HG02588 (cell line): ENCODE measurements at regions not wholly inside any gene's neighbourhood (a gene's known extent, or its start where the extent isn't known, plus 50 kb on each side); places are given as distances from the start of the nearest gene placed in this dataset.

Experiments
- ATAC-seq: cut with Tn5 transposase; IDR thresholded peaks from one replicate; pipeline ENCODE4 v1.9.1; 2021; ENCODE audit warnings: mild to moderate bottlenecking, moderate library complexity; ENCODE audit not compliant: unreplicated experiment

GRCh38 chr10:43772171-43772570, 123.5 kb upstream of the ZNF32 start:
- no peak for ATAC-seq

DNA sequence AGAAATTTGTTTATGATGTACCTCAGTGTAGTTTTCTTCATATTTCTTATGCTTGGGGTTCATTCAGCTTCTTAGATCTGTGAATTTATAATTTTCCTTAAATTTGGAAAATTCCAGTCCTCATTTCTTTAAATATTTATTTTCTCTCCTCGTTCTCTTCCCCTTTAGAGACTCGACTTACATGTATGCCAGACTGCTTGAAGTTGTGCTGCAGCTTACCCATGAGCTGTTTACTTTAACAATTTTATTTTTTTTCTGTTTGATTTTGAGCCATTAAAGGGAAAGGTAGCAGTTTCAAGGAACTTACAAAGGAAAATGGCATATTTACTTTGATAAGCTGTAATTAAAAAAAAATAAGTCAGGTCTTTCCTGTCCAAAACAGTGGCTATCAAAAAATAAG, 123.0 kb upstream of the ZNF32 start:
- ATAC-seq, result no peak

GRCh38 chr10:43765516-43765915, 116.8 kb upstream of the ZNF32 start:
- no peak for ATAC-seq

DNA sequence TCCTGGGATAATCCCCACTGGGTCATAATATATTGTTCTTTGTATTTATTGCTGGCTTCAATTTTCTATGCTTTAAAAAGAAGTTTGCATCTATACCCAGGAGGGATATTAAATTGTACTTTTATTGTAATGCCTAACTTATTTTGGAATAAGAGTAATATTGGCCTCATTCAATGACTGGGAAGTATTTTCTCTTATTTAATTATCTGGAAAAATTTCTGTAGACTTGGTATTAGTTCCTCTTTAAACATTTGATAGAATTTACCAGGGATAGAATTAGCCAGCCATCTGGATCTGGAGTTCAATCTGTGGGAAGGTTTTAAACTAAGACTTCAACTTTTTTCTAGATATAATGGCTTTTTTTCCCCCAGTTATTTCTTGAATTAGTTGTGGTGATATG, 115.2 kb upstream of the ZNF32 start:
- ATAC-seq, result no peak

DNA sequence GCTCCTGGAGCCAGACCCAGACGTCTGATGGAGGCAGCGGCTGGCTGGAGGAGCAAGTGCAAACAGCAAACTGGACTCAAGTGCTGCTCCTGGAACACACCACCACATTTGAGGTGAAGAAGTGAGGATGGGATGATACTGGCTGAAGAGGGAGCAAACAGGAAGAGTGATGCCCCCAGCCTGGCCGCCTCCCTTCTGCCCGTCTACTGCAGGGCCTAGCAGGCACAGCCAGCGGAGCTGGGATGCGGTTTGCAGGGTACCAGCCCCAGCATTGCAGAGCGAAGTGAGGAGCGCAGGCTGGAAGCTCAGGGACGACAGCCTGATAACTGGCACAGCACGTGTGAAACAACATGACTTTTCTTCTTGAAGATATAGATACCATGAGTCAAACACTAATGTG, 111.8 kb upstream of the ZNF32 start:
- no peak for ATAC-seq

DNA sequence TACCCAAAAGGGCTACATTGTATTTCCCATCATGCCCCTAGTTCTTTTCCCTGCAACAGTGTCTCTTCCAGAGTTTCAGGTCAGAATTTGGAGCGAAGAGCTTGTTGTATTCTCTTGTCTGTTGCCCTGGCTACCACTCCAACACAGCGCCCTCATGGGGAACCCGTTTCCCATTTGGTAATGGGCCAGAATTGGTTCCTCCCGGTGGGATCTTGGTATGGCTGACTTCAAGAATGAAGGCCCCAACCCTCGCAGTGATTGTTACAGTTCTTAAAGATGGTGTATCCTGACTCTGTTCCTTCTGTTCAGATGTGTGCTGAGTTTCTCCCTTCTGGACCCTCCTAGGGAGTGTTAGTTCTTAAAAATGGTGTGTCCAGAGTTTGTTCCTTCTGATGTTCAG, 110.5 kb upstream of the ZNF32 start:
- ATAC-seq, result no peak

DNA sequence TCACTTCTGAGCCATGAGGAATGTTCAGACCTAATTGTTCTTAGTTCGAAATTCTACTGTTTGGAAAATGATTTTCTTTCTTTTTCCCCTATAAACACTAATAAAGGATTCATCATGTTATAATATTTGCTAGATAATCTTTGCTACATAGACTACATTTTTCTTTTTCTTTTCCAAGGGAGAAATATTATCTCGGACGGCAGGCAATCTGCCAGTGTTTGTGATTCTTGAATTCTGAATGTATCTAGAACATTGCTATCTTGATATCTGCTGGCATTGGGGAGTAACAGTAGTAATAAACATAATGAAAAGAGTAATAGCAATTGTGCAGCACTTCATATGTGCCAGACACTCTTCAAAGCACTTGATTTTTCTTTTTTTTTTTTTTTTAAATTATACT, 107.7 kb upstream of the ZNF32 start:
- no peak for ATAC-seq

DNA sequence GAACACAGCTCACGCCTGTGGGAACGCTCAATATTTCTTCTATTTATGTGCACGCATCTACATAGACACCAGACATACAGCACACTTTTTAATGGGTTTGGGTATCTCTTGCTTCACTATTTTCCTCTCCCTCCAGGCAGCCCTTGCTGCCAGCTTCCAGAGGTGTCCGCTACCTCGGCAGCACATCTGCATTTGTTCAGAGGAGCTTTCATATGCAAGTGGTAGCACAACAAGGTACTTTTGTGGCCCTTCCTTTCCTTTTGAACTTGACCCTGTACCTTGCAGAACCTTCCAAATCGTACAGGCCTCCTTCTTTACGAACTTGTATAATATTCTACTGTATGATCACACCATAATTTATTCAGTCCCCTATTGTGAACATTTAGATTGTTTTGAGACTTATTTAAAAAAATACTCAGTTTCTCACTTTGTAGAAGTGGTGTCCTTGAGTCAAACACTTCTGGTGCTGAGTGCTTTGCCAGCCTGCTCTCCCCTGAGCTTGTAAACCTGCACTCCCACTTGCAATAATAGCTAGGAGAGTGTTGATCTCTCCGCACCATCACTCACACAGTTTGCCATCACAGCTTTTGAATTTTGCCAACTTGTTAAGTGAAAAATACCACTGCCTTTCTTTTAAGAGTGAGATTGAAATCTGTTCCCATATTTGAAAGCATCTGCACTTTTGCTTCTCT, 106.0 kb upstream of the ZNF32 start:
- no peak for ATAC-seq

DNA sequence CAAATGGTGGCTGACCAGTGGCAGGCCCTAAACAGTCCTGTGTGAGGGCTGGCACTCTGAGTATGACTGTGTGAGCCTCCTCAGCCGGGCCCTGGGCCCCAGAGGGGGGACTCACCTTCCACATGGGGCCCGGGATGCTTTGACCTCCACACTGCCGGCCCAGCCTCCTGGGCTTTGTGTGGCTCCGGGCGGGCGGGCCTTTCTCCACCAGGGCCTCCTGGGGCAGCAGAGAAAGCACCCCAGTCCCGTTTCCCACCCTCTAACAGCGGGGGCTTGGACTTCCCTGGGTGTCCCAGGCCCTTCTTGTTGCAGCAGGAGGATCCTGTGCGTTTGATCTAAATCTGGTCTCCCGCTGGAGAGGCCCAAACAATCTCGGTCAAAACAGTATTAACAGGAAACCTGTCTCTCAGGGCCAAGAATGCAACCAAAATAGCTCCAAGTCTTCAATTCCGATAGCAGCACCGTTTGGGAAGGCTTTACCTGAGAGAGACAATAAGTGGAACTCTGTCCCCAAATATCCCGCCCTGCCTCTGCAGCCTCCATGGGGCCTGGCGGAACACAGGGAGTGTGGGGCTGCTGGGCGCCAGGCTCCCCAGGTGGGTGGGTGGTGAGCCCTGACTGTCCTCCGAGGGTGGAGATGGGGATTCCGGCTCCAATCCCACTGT, 104.8 kb upstream of the ZNF32 start:
- ATAC-seq, result no peak

DNA sequence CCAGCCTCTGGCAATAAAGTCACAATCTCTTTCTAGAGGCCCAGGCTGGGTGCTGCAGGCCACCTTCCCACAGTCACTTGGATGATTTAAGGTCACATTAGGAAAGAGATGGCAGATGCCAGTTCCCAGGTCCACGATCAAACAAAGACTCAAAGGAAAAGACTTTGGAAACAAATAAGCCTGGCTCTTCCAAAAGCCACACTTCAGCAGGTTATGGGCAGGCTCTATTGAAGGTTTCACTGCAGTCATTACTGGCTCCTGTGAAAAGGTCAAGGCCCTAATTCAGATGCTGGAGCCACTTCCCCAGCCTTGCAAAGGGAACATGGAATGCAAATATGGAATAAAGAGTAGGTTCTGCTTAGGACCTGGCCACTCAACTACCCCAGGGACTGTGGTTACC, 104.0 kb upstream of the ZNF32 start:
- ATAC-seq, result no peak

- ATAC-seq, result no peak
Observed at GRCh38 chr10:43751646-43752045, 103.0 kb upstream of the ZNF32 start.

DNA sequence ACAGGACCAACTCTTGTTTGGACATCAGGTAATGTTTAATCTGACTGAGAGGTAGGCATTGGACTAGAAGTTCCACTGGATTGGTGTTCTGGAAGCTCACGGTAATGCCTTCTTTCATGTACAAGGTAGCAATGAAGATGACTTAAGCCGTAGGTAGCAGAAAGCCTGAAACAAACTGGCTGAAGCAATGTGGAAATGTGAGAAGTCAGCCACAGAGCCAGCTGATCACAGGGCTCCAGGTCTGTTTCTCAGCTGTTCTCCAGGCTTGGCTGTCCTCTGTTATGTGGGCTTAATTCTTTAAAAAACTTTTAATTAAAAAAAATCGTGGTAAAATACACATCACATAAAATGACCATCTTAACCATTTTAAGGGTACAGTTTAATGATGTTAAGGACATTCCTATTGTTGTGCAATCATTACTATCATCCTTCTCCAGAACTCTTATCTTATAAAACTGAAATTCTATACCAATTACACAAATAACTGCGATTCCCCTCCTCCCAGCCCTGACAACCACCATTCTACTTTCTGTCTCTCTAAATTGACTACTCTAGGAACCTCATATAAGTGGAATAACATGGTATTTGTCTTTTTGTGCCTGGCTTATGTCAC, 101.4 kb upstream of the ZNF32 start:
- ATAC-seq, result no peak

DNA sequence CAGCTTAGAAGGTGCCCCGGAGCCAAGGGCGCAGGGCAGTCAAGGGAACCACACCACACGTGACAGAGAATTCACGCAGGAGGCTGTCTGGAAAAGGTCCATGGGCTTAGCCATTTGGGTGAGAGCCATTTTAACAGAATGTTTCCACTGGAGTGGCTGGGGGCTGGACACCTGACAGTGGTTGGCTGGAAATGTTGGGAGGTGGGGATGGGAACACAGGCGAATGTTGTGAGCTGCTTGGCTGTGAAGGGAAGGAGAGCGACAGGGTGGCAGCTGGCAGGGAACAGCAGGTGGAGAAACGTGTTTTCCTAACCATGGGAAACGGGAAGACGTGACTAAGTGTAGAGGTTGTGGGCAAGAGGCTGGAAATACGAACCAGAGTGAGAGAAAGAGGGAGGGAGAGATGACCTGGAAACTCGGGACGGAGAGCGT, 100.5 kb upstream of the ZNF32 start:
- no peak for ATAC-seq

DNA sequence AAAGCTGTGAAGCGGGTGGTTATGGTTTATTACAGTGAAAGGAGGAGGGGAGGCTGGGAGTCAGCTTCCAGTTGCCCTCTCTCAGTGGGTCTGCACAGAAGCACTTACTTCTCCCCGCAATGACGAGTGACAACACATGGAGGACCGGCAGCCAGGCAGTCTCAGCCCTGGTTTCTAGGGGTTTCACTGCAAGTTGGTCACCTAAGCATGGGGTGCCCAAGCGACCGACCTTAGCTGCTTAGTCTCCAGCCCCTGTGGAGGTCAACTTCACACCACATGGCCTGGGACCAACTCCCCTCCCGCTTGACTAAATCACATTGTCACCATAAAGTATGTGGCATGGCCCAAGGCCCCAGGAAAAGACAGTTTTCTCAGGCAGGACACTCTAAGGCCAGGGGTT, 99.9 kb upstream of the ZNF32 start:
- no peak for ATAC-seq

DNA sequence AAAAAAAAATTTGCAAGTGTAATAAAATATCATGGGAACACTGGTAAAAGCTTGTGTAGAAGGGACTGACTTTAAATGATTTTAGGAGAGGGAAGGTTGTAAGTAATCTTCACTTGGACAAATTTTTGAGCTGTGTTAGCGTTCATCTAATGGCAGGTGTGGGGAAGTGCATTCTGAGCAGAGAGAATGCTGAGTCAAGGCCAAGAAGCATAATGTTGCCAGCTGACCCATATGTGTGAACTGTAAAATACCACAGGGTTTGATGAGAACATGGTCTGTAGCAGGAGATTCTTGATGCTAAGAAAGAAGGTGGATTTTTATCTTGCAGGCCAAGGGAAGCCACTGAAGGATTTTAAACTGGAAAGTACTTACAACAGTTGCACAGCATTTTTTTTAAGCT, 98.2 kb upstream of the ZNF32 start:
- ATAC-seq, result no peak

- ATAC-seq, result no peak
Observed at GRCh38 chr10:43739161-43739560, 90.5 kb upstream of the ZNF32 start.

- ATAC-seq, result no peak
Observed at GRCh38 chr10:43737003-43737402, 88.3 kb upstream of the ZNF32 start.

- ATAC-seq, result no peak
Observed at GRCh38 chr10:43735907-43736306, 87.2 kb upstream of the ZNF32 start.

DNA sequence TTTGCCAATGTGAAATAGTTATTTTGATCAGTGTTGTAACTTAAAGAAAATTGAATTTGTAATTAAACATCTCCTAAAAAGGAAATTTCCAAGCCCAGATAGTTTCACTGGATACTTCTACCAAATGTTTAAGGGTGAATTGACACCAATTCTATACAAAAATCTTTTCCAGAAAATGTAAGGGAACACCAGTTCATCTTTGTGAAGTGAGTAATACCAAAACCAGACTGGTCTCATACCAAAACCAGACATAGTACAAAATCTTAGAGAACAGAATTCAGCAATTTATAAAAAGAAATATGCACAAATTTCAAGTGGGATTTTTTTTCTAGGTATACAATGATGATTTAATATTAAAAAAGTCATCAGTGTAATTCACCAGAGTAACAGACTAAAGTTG, 86.0 kb upstream of the ZNF32 start:
- ATAC-seq, result no peak

DNA sequence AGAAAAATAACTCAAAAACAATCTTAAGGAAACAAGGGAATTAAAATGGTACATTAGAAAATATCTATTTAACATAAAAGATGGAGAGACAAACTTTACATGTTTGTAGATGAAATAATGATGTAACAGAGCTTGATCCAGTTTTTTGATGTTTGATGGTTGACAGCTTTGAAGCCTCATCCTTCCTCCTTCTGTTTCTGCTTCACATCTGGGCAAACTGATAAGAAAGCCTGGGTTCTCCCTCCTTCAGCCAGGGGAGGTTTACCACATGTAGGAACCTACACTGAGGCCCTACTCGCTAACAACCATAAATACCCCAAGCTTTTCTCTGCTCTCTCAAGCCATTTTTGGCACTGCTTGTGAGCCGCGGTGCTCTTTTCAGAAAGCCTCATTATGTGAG, 82.8 kb upstream of the ZNF32 start:
- no peak for ATAC-seq

DNA sequence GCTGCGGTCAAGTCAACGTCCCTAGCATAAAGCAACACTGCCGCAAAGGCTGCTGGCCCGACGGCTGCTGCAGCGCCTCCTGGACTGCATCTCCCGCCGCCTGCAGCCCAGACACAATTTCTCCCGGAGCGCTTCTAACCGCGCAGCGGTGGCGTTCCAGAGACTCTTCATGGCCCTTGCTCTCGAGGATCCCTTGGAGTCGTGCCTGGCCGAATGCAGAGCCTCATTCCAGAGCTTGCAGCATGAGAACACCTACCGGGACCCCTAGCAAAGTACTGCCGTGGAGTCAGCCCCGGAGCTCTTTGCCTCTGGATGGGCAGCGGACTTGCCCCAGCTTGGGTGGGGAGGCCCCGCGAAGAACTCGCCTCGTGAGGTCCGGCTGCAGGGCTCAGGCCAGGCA, 79.7 kb upstream of the ZNF32 start:
- no peak for ATAC-seq

DNA sequence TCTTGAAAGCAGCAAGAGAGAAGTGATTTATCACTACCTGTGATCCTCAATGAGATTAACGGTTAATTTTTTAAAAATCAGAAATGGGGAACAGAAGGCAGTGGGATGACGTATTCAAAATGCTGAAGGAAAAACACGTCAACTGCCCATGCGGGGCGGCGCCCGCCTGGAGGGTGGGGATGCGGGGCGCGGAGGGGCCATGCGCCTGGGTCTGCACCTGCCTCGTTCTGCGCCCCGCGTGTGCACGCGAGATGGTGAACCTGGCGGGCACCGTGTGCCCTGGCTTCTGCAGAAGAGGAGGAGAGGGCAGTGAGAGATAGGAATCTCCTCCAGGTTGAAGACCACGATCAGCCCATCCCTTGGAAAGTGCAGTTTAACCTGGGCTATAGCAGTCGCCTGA, 79.3 kb upstream of the ZNF32 start:
- ATAC-seq, result no peak
